IMR-90 (cell line): ENCODE measurements at regions not wholly inside any gene's neighbourhood (a gene's known extent, or its start where the extent isn't known, plus 50 kb on each side); places are given as distances from the start of the nearest gene placed in this dataset.

Experiments
- ATAC-seq: fragments of 200-7000 bp; cut with Tn5 transposase; 2 replicates; pipeline ENCODE4 v1.9.1; 2020; ENCODE audit warnings: low read depth, mild to moderate bottlenecking, moderate library complexity
- BruUV-seq: library from RNA; stranded (reverse); fragments of 400-500 nt; replicated peaks from 2 replicates; lab custom pipeline; 2021; lab: Mats Ljungman, UMichigan
- CTCF ChIA-PET: fragments of 300-600 bp; formaldehyde crosslinking; extraction: SDS; loops from one replicate; lab custom pipeline; 2021; ENCODE audit warnings: antibody characterized with exemption; lab: Yijun Ruan, JAX
- POLR2A ChIA-PET: fragments of 300-600 bp; sonication (Branson Sonifier 250); formaldehyde crosslinking; loops from one replicate; lab custom pipeline; 2022; ENCODE audit warnings: antibody characterized with exemption; ENCODE audit not compliant: unreplicated experiment; lab: Charles Lee
- DNase-seq: peaks from one replicate; pipeline ENCODE4 v3.0.0; 2013
- H2AFZ ChIP-seq: replicated peaks from 2 replicates; pipeline ENCODE3; 2013; ENCODE audit warnings: low read length, mild to moderate bottlenecking; ENCODE audit not compliant: poor library complexity
- H2AK5ac ChIP-seq: 2 replicates; pipeline ENCODE4 v1.6.1; 2013; ENCODE audit warnings: low read depth, low read length, inconsistent platforms
- H2AK9ac ChIP-seq: replicated peaks from 2 replicates; pipeline ENCODE3; 2013; ENCODE audit warnings: mild to moderate bottlenecking, low read depth, low read length, moderate library complexity; ENCODE audit not compliant: poor library complexity
- H2BK120ac ChIP-seq: 2 replicates; pipeline ENCODE4 v1.6.1; 2013; ENCODE audit warnings: low read depth, low read length, inconsistent platforms
- H2BK15ac ChIP-seq: 3 replicates; pipeline ENCODE4 v1.6.1; 2013; ENCODE audit warnings: low read depth, low read length, inconsistent platforms
- H2BK20ac ChIP-seq: 2 replicates; pipeline ENCODE4 v1.6.1; 2013; ENCODE audit warnings: low read depth, mild to moderate bottlenecking, inconsistent platforms, low read length, moderate library complexity
- H2BK5ac ChIP-seq: 2 replicates; pipeline ENCODE4 v1.6.1; 2013; ENCODE audit warnings: mild to moderate bottlenecking, low read depth, low read length, inconsistent platforms; ENCODE audit not compliant: poor library complexity, severe bottlenecking
- H3K14ac ChIP-seq: replicated peaks from 2 replicates; pipeline ENCODE4 v1.6.1; 2013; ENCODE audit warnings: low read depth, low read length, inconsistent platforms
- H3K18ac ChIP-seq: 2 replicates; pipeline ENCODE4 v1.6.1; 2013; ENCODE audit warnings: low read depth, low read length, control low read depth
- H3K23ac ChIP-seq: 2 replicates; pipeline ENCODE4 v1.6.1; 2013; ENCODE audit warnings: low read depth, low read length, inconsistent platforms
- H3K27ac ChIP-seq: 2 replicates; pipeline ENCODE4 v1.5.1; 2013; ENCODE audit warnings: mild to moderate bottlenecking, control low read depth, low read length; ENCODE audit not compliant: insufficient read depth
- H3K27me3 ChIP-seq: 2 replicates; pipeline ENCODE4 v1.6.1; 2013; ENCODE audit warnings: low read length; ENCODE audit not compliant: control insufficient read depth, insufficient read depth
- H3K36me3 ChIP-seq: 2 replicates; pipeline ENCODE4 v1.6.1; 2013; ENCODE audit warnings: low read length, mixed read lengths; ENCODE audit not compliant: control insufficient read depth, insufficient read depth
- H3K4ac ChIP-seq: 2 replicates; pipeline ENCODE4 v1.6.1; 2013; ENCODE audit warnings: low read depth, low read length, inconsistent platforms
- H3K4me1 ChIP-seq: 2 replicates; pipeline ENCODE4 v1.6.1; 2013; ENCODE audit warnings: low read length, mixed read lengths; ENCODE audit not compliant: control insufficient read depth, insufficient read depth
- H3K4me2 ChIP-seq: 2 replicates; pipeline ENCODE4 v1.6.1; 2013; ENCODE audit warnings: low read depth, mild to moderate bottlenecking, control low read depth, low read length, moderate library complexity
- H3K4me3 ChIP-seq: 2 replicates; pipeline ENCODE4 v1.5.1; 2013; ENCODE audit warnings: low read depth, mild to moderate bottlenecking, control low read depth, low read length, moderate library complexity; ENCODE audit not compliant: insufficient read depth
- H3K56ac ChIP-seq: 2 replicates; pipeline ENCODE4 v1.6.1; 2013; ENCODE audit warnings: low read length, inconsistent platforms; ENCODE audit not compliant: insufficient read depth; ENCODE audit errors: extremely low read depth
- H3K79me1 ChIP-seq, 2 experiments: 2 replicates each; pipeline ENCODE4 v1.6.1; 2013; ENCODE audit warnings: low read length in 2 of 2, inconsistent platforms in 1 of 2, low read depth in 1 of 2
- H3K9ac ChIP-seq: 2 replicates; pipeline ENCODE4 v1.6.1; 2013; ENCODE audit warnings: low read depth, low read length, control low read depth
- H3K9me1 ChIP-seq: 2 replicates; pipeline ENCODE4 v1.6.1; 2013; ENCODE audit warnings: low read length, inconsistent platforms; ENCODE audit not compliant: insufficient read depth
- H3K9me3 ChIP-seq: 2 replicates; pipeline ENCODE4 v1.6.1; 2013; ENCODE audit warnings: low read length; ENCODE audit not compliant: control insufficient read depth, insufficient read depth
- H4K20me1 ChIP-seq: 2 replicates; pipeline ENCODE4 v1.6.1; 2013; ENCODE audit warnings: low read length, inconsistent platforms; ENCODE audit not compliant: insufficient read depth
- H4K5ac ChIP-seq: 2 replicates; pipeline ENCODE4 v1.6.1; 2013; ENCODE audit warnings: mild to moderate bottlenecking, low read depth, low read length, control low read depth
- H4K8ac ChIP-seq, 2 experiments: 2 replicates each; pipeline ENCODE4 v1.6.1; 2013; ENCODE audit warnings: low read depth in 2 of 2, low read length in 2 of 2, control low read depth in 1 of 2, inconsistent platforms in 1 of 2
- H4K91ac ChIP-seq: 2 replicates; pipeline ENCODE4 v1.6.1; 2013; ENCODE audit warnings: low read depth, low read length, inconsistent platforms; ENCODE audit not compliant: insufficient read depth
- CEBPB ChIP-seq: IDR thresholded peaks from 2 replicates; pipeline ENCODE4 v1.6.1; 2012; ENCODE audit warnings: low read depth, low read length, improper control_type of control experiment
- MAFK ChIP-seq: IDR thresholded peaks from 2 replicates; pipeline ENCODE4 v1.6.1; 2012; ENCODE audit warnings: low read depth, low read length, improper control_type of control experiment
- MAZ ChIP-seq: IDR thresholded peaks from 2 replicates; pipeline ENCODE4 v1.6.1; 2012; ENCODE audit warnings: low read depth, mild to moderate bottlenecking, low read length, improper control_type of control experiment, moderate library complexity, borderline replicate concordance
- NFE2L2 ChIP-seq: fragments of 150-350 bp; IDR thresholded peaks from 2 replicates; pipeline ENCODE4 v1.6.1; 2016; ENCODE audit warnings: low read depth, mild to moderate bottlenecking, low read length
- POLR2A ChIP-seq: IDR thresholded peaks from 2 replicates; pipeline ENCODE4 v1.6.1; 2012; ENCODE audit warnings: mild to moderate bottlenecking, low read depth, low read length
- RFX5 ChIP-seq: IDR thresholded peaks from 2 replicates; pipeline ENCODE4 v1.8.0; 2012; ENCODE audit warnings: low read depth, mild to moderate bottlenecking, low read length, moderate library complexity
- SMC3 ChIP-seq: fragments of 150-350 bp; IDR thresholded peaks from 2 replicates; pipeline ENCODE4 v1.6.1; 2016; ENCODE audit warnings: low read depth, mild to moderate bottlenecking, antibody characterized with exemption, low read length, moderate library complexity
- WGBS, 2 experiments: methylation state at CpG; one replicate each; pipeline versions ENCODE4 v1.1.5 to v1.1.7; 2013; ENCODE audit warnings: missing lambda C conversion rate in 2 of 2; ENCODE audit not compliant: insufficient read length in 1 of 2; ENCODE audit errors: extremely low coverage in 2 of 2; 5-methylcytosine and 5-hydroxymethylcytosine counted together
- dilution Hi-C: fragments of 300-500 bp; cut with HindIII; formaldehyde crosslinking; loops from one replicate; pipeline ENCODE4 v1.14.3; 2018; ENCODE audit warnings: low sequenced_read_pairs; ENCODE audit not compliant: unreplicated experiment
- in situ Hi-C: fragments of 300-500 bp; cut with MboI; formaldehyde crosslinking; loops from 3 replicates; pipeline ENCODE4 v1.14.3; 2019; ENCODE audit warnings: low sequenced_read_pairs, inconsistent platforms, mixed read lengths
- intact Hi-C: fragments of 100-400 bp; cut with micrococcal nuclease; formaldehyde crosslinking; loops from 2 replicates; pipeline ENCODE4 v1.10.0; 2022

- WGBS, 2 experiments: no CpG with 5 or more reads among the region's 12 CpGs
Observed at GRCh38 chr21:41632748-41633475, 125.0 kb upstream of the TMPRSS2 start.

More at GRCh38 chr21:41632748-41633475, 125.0 kb upstream of the TMPRSS2 start:
- Histone ChIP-seq H3K4me2 (no peak overlapping the region), H3K18ac (no peak overlapping the region), H3K14ac (no peak overlapping the region), H3K9ac (no peak overlapping the region), H3K79me1 (no peaks in the 10 kb centered on the region), H3K27ac (no peak overlapping the region), H4K5ac (no peak overlapping the region), H3K4me3 (no peak overlapping the region), H2BK5ac (no peak overlapping the region), H3K9me3 (no peaks in the 10 kb centered on the region), H3K27me3 (no peaks in the 10 kb centered on the region), H4K8ac (no peak overlapping the region), H2AK5ac (0 out of 2 replicates have a peak overlapping the region, but pooled peaks have one; percentile 16), H2BK20ac (no peak overlapping the region), H4K91ac (no peak overlapping the region), H3K4ac (no peak overlapping the region), H2AK9ac (no peak overlapping the region), H3K36me3 (no peaks in the 10 kb centered on the region), H4K20me1 (no peaks in the 10 kb centered on the region; the same call in 1 of the 2 replicates), H2AFZ (peak overlapping the region; percentile 48), H3K4me1 (peaks cover 5% of the 10 kb centered on the region), H2BK15ac (no peak overlapping the region; the same call in 2 of the 3 replicates), H3K9me1 (peaks cover 6% of the 10 kb centered on the region; the same call in 1 of the 2 replicates), H3K56ac (no peak overlapping the region), H3K23ac (no peak overlapping the region), H2BK120ac (no peak overlapping the region)
- in situ Hi-C loops (no loop called here), intact Hi-C loops (no loop called here), dilution Hi-C loops (no loop called here)
- TF ChIP-seq RFX5 (no peak), CEBPB (no peak), SMC3 (no peak), POLR2A (no peak), MAFK (no peak), NFE2L2 (no peak), MAZ (no peak)
- ChIA-PET CTCF (interaction anchor here (0.8 kb wide), 1 partner anchor 9 kb away, joined by 3 read pairs; no protein-coding TSS in a partner anchor), POLR2A (no interaction called here)
- ATAC-seq: no peak
- no peak for DNase-seq
- no TSS peak for BruUV-seq
